Astrocyte (in vitro differentiated cells and primary cell): ENCODE measurements at regions not wholly inside any gene's neighbourhood (a gene's known extent, or its start where the extent isn't known, plus 50 kb on each side); places are given as distances from the start of the nearest gene placed in this dataset.

ENCODE experiments used
- CTCF ChIP-seq: IDR thresholded peaks from 2 replicates; pipeline ENCODE4 v1.5.1; 2011; ENCODE audit warnings: low read depth, mild to moderate bottlenecking, inconsistent platforms, low read length, moderate library complexity; ENCODE audit not compliant: insufficient read depth
- EZH2 ChIP-seq: IDR thresholded peaks from 2 replicates; pipeline ENCODE4 v1.6.1; 2012; ENCODE audit warnings: mild to moderate bottlenecking, low read length, inconsistent platforms; ENCODE audit not compliant: insufficient read depth

- TF ChIP-seq CTCF (no peak), EZH2 (no peak)
Observed at GRCh38 chr10:78146200-78146599, 112.5 kb downstream of the RPS24 start.
